Neural progenitor cell (in vitro differentiated cells): ENCODE measurements at regions not wholly inside any gene's neighbourhood (a gene's known extent, or its start where the extent isn't known, plus 50 kb on each side); places are given as distances from the start of the nearest gene placed in this dataset.

Experiments used
- CTCF ChIP-seq: fragments of 200-600 bp; sonication (generic); IDR thresholded peaks from 2 replicates; pipeline ENCODE4 v1.5.1; 2017; ENCODE audit warnings: antibody characterized with exemption, mild to moderate bottlenecking
- EZH2 ChIP-seq: fragments of 200-600 bp; sonication (generic); IDR thresholded peaks from 2 replicates; pipeline ENCODE4 v1.6.1; 2017; ENCODE audit warnings: antibody characterized with exemption, mild to moderate bottlenecking, moderate library complexity

- TF ChIP-seq CTCF: no peak
- no peak for TF ChIP-seq EZH2
Observed at GRCh38 chr2:138424436-138425140, 77.0 kb upstream of the SPOPL start.
